ENCODE measurements at regions not wholly inside any gene's neighbourhood (a gene's known extent, or its start where the extent isn't known, plus 50 kb on each side); places are given as distances from the start of the nearest gene placed in this dataset.

GRCh38 chr14:43200519-43200918, 1306.6 kb downstream of the FSCB start:
- WGBS, 2 donors, result 63 to 65% methylated on average over 1 of the region's 1 CpG
- FAIRE-seq (no peak), DNase-seq (no peak), ATAC-seq (no peak)
- intact Hi-C loops (cut with DNase I), result no loop called here
- no peak overlapping the region for H3K27ac ChIP-seq
- H3K4me3 ChIP-seq, result no peak overlapping the region
- H3K9me3 ChIP-seq, result no peaks in the 10 kb centered on the region
- no peaks in the 10 kb centered on the region for H3K4me1 ChIP-seq
- TF ChIP-seq, protein P1, sequence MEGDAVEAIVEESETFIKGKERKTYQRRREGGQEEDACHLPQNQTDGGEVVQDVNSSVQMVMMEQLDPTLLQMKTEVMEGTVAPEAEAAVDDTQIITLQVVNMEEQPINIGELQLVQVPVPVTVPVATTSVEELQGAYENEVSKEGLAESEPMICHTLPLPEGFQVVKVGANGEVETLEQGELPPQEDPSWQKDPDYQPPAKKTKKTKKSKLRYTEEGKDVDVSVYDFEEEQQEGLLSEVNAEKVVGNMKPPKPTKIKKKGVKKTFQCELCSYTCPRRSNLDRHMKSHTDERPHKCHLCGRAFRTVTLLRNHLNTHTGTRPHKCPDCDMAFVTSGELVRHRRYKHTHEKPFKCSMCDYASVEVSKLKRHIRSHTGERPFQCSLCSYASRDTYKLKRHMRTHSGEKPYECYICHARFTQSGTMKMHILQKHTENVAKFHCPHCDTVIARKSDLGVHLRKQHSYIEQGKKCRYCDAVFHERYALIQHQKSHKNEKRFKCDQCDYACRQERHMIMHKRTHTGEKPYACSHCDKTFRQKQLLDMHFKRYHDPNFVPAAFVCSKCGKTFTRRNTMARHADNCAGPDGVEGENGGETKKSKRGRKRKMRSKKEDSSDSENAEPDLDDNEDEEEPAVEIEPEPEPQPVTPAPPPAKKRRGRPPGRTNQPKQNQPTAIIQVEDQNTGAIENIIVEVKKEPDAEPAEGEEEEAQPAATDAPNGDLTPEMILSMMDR (IDR thresholded peaks at IDR 0.05), result no peak
- H3K27me3 ChIP-seq, result no peaks in the 10 kb centered on the region
- H3K36me3 ChIP-seq, result no peaks in the 10 kb centered on the region

GRCh38 chr14:43198465-43198864, 1308.6 kb downstream of the FSCB start:
- WGBS, 2 donors, result 55 to 70% methylated on average over 2 of the region's 2 CpGs
- Histone ChIP-seq H3K9me3 (no peaks in the 10 kb centered on the region), H3K27me3 (no peaks in the 10 kb centered on the region), H3K27ac (no peak overlapping the region), H3K36me3 (no peaks in the 10 kb centered on the region), H3K4me3 (no peak overlapping the region), H3K4me1 (no peaks in the 10 kb centered on the region)
- intact Hi-C loops (cut with DNase I), result no loop called here
- no peak for DNase-seq
- no peak for FAIRE-seq
- TF ChIP-seq, protein P1 (IDR thresholded peaks at IDR 0.05), result no peak
- no peak for ATAC-seq

- Histone ChIP-seq H3K36me3 (no peaks in the 10 kb centered on the region), H3K4me1 (no peaks in the 10 kb centered on the region), H3K27ac (no peak overlapping the region), H3K27me3 (no peaks in the 10 kb centered on the region), H3K9me3 (no peaks in the 10 kb centered on the region), H3K4me3 (no peak overlapping the region)
- no peak for DNase-seq
- FAIRE-seq, result no peak
- 76 to 88% methylated on average over 3 of the region's 3 CpGs for WGBS, 2 donors
- ATAC-seq, result no peak
- TF ChIP-seq, protein P1 (IDR thresholded peaks at IDR 0.05), result no peak
- intact Hi-C loops (cut with DNase I), result no loop called here
Measured at GRCh38 chr14:43184540-43184939, 1322.5 kb downstream of the FSCB start.

- 79 to 90% methylated on average over 3 of the region's 3 CpGs for WGBS, 2 donors
- Histone ChIP-seq H3K36me3 (no peaks in the 10 kb centered on the region), H3K4me1 (no peaks in the 10 kb centered on the region), H3K4me3 (no peak overlapping the region), H3K9me3 (no peaks in the 10 kb centered on the region), H3K27ac (no peak overlapping the region), H3K27me3 (no peaks in the 10 kb centered on the region)
- DNase-seq, result no peak
- intact Hi-C loops (cut with DNase I), result no loop called here
- no peak for FAIRE-seq
- TF ChIP-seq, protein P1 (IDR thresholded peaks at IDR 0.05), result no peak
- no peak for ATAC-seq
Measured at GRCh38 chr14:43183916-43184315, 1323.2 kb downstream of the FSCB start.

DNA sequence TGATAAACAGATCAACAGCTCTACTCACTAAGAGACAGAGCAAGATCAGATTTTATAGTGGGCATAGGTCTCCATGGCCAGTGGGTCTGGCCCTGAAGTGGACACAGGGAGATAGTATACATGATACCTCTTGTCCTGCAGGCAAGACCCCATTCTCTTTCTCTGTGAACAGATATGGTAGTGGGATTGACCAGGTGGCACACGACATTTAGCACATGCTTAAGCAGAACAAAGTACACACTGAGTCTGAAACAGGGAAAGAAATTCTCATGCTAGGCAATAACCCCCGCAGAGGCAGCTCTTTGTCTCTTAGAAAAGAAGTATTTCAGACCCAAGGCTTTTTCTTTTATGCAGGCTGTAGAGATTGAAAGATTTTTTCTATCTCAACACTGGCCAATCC, 1331.2 kb downstream of the FSCB start:
- no peaks in the 10 kb centered on the region for H3K9me3 ChIP-seq
- intact Hi-C loops (cut with DNase I), result no loop called here
- TF ChIP-seq, protein P1 (IDR thresholded peaks at IDR 0.05), result no peak
- no peaks in the 10 kb centered on the region for H3K36me3 ChIP-seq
- DNase-seq (no peak), ATAC-seq (no peak), FAIRE-seq (no peak)
- no peak overlapping the region for H3K4me3 ChIP-seq
- no peaks in the 10 kb centered on the region for H3K4me1 ChIP-seq
- no peaks in the 10 kb centered on the region for H3K27me3 ChIP-seq
- H3K27ac ChIP-seq, result no peak overlapping the region
- 69 to 75% methylated on average over 2 of the region's 2 CpGs for WGBS, 2 donors

All from pancreas (tissue), 10 donors.